Sigmoid colon (tissue), 6 donors: ENCODE measurements at regions not wholly inside any gene's neighbourhood (a gene's known extent, or its start where the extent isn't known, plus 50 kb on each side); places are given as distances from the start of the nearest gene placed in this dataset.

Experiments
- DNase-seq: peaks from one replicate; pipeline ENCODE4 v3.0.0-alpha.2; 2019
- H3K27ac ChIP-seq, 4 donors: fragments of 200-600 bp; sonication (generic); one replicate each; pipeline ENCODE4 v1.5.1; 2016 to 2019; ENCODE audit warnings: mild to moderate bottlenecking in 1 of 4
- H3K27me3 ChIP-seq, 3 donors: fragments of 200-600 bp; sonication (generic); one replicate each; pipeline ENCODE4 v1.5.1; 2019; ENCODE audit warnings: mild to moderate bottlenecking in 1 of 3
- H3K36me3 ChIP-seq, 4 donors: fragments of 200-600 bp; sonication (generic); one replicate each; pipeline ENCODE4 v1.5.1; 2016 to 2019
- H3K4me1 ChIP-seq, 4 donors: fragments of 200-600 bp; sonication (generic); one replicate each; pipeline ENCODE4 v1.5.1; 2017 to 2019
- H3K4me3 ChIP-seq, 4 donors: fragments of 200-600 bp; sonication (generic); one replicate each; pipeline ENCODE4 v1.5.1; 2017 to 2019; ENCODE audit warnings: mild to moderate bottlenecking in 2 of 4, moderate library complexity in 1 of 4
- H3K9me3 ChIP-seq, 4 donors: fragments of 200-600 bp in 3 of 4; sonication (generic) in 3 of 4; one replicate each; pipeline versions ENCODE4 v1.5.1 to v1.6.1; 2013 to 2019
- CTCF ChIP-seq, 4 experiments: fragments of 450-650 bp in 3 of 4; fragments of 200-600 bp in 1 of 4; IDR thresholded peaks; one replicate each; pipeline ENCODE4 v1.5.1; 2016 to 2019; ENCODE audit warnings: antibody characterized with exemption in 4 of 4, mild to moderate bottlenecking in 3 of 4, moderate library complexity in 2 of 4
- EP300 ChIP-seq, 4 donors: sonication (generic); formaldehyde crosslinking; IDR thresholded peaks; one replicate each; pipeline ENCODE4 v1.6.1; 2017; ENCODE audit warnings: antibody characterized with exemption in 4 of 4
- POLR2A ChIP-seq, 2 donors: fragments of 450-650 bp; IDR thresholded peaks; one replicate each; pipeline ENCODE4 v1.6.1; 2016; ENCODE audit warnings: antibody characterized with exemption in 2 of 2, mild to moderate bottlenecking in 2 of 2, moderate library complexity in 2 of 2
- POLR2AphosphoS5 ChIP-seq, 4 donors: sonication (generic); formaldehyde crosslinking; IDR thresholded peaks; one replicate each; pipeline ENCODE4 v1.6.1; 2017; ENCODE audit warnings: antibody characterized with exemption in 4 of 4
- WGBS, 2 donors: extraction: QIAGEN DNeasy Blood & Tissue Kit; methylation state at CpG; one replicate each; pipeline ENCODE4 v1.1.7; 2013; 5-methylcytosine and 5-hydroxymethylcytosine counted together
- intact Hi-C: fragments of 100-400 bp; cut with DNase I; formaldehyde crosslinking; loops from one replicate; pipeline ENCODE4 v1.15.1; 2023
- donor health status: healthy with polysubstance abuse.
- donor health status: healthy.

GRCh38 chr10:43892062-43892770 is 243.5 kb upstream of the ZNF32 start:
- no peak for DNase-seq
- Histone ChIP-seq H3K4me1 (peaks cover 0 to 10% (median 7%) of the 10 kb centered on the region in 4 donors), H3K27me3 (no peaks in the 10 kb centered on the region), H3K27ac (no peak overlapping the region), H3K9me3 (no peaks in the 10 kb centered on the region), H3K36me3 (no peaks in the 10 kb centered on the region), H3K4me3 (no peak overlapping the region)
- intact Hi-C loops, result no loop called here
- TF ChIP-seq POLR2AphosphoS5 (IDR thresholded peaks at IDR 0.05) (no peak), EP300 (IDR thresholded peaks at IDR 0.05) (no peak), CTCF (IDR thresholded peaks at IDR 0.05) (no peak), POLR2A (IDR thresholded peaks at IDR 0.05) (no peak)
- 81 to 82% methylated on average over 6 of the region's 6 CpGs for WGBS, 2 donors

- Histone ChIP-seq H3K27me3 (no peaks in the 10 kb centered on the region), H3K27ac (no peak overlapping the region), H3K36me3 (no peaks in the 10 kb centered on the region), H3K4me1 (peaks cover 0 to 10% (median 7%) of the 10 kb centered on the region in 4 donors), H3K9me3 (no peaks in the 10 kb centered on the region), H3K4me3 (no peak overlapping the region)
- DNase-seq, result no peak
- TF ChIP-seq POLR2A (IDR thresholded peaks at IDR 0.05) (no peak), POLR2AphosphoS5 (IDR thresholded peaks at IDR 0.05) (no peak), CTCF (IDR thresholded peaks at IDR 0.05) (no peak)
- intact Hi-C loops, result no loop called here
These were observed 242.6 kb upstream of the ZNF32 start for GRCh38 chr10:43891241-43891640.

- Histone ChIP-seq H3K4me1 (peaks cover 0 to 10% (median 7%) of the 10 kb centered on the region in 4 donors), H3K27me3 (no peaks in the 10 kb centered on the region), H3K9me3 (no peaks in the 10 kb centered on the region), H3K4me3 (no peak overlapping the region), H3K27ac (no peak overlapping the region), H3K36me3 (no peaks in the 10 kb centered on the region)
- intact Hi-C loops, result no loop called here
- TF ChIP-seq CTCF (IDR thresholded peaks at IDR 0.05) (no peak), POLR2A (IDR thresholded peaks at IDR 0.05) (no peak), POLR2AphosphoS5 (IDR thresholded peaks at IDR 0.05) (no peak), EP300 (IDR thresholded peaks at IDR 0.05) (no peak)
- WGBS, 2 donors, result 56 to 67% methylated on average over 2 of the region's 2 CpGs
- no peak for DNase-seq
These were observed 241.4 kb upstream of the ZNF32 start for GRCh38 chr10:43890124-43890523.

- DNase-seq, result no peak
- H3K4me1 ChIP-seq, result peaks cover 0 to 10% (median 7%) of the 10 kb centered on the region in 4 donors
- no peaks in the 10 kb centered on the region for H3K9me3 ChIP-seq
- no peaks in the 10 kb centered on the region for H3K36me3 ChIP-seq
- intact Hi-C loops, result no loop called here
- TF ChIP-seq CTCF (IDR thresholded peaks at IDR 0.05) (no peak), POLR2AphosphoS5 (IDR thresholded peaks at IDR 0.05) (no peak), EP300 (IDR thresholded peaks at IDR 0.05) (no peak), POLR2A (IDR thresholded peaks at IDR 0.05) (no peak)
- WGBS, 2 donors, result 59 to 67% methylated on average over 3 of the region's 3 CpGs
- no peak overlapping the region for H3K27ac ChIP-seq
- no peak overlapping the region for H3K4me3 ChIP-seq
- H3K27me3 ChIP-seq, result no peaks in the 10 kb centered on the region
These were observed 239.9 kb upstream of the ZNF32 start for GRCh38 chr10:43888586-43888985.

- TF ChIP-seq CTCF (IDR thresholded peaks at IDR 0.05), result no peak
- WGBS, 2 donors, result 68 to 82% methylated on average over 2 of the region's 2 CpGs
- intact Hi-C loops, result no loop called here
- DNase-seq, result no peak
- peaks cover 0 to 10% (median 7%) of the 10 kb centered on the region in 4 donors for H3K4me1 ChIP-seq
- H3K27ac ChIP-seq, result no peak overlapping the region
- H3K4me3 ChIP-seq, result no peak overlapping the region
- H3K36me3 ChIP-seq, result no peaks in the 10 kb centered on the region
- H3K27me3 ChIP-seq, result no peaks in the 10 kb centered on the region
- no peaks in the 10 kb centered on the region for H3K9me3 ChIP-seq
These were observed 237.2 kb upstream of the ZNF32 start for GRCh38 chr10:43885842-43886241.
